Keratinocyte (primary cell): ENCODE measurements at regions not wholly inside any gene's neighbourhood (a gene's known extent, or its start where the extent isn't known, plus 50 kb on each side); places are given as distances from the start of the nearest gene placed in this dataset.

Experiments
- EZH2 ChIP-seq: IDR thresholded peaks from one replicate; pipeline ENCODE4 v1.6.1; 2012; ENCODE audit warnings: inconsistent platforms, mild to moderate bottlenecking, low read length, moderate library complexity
- TF ChIP-seq, protein P1 (sequence below), 3 experiments: IDR thresholded peaks in 1 of 3; conservative IDR thresholded peaks in 1 of 3; optimal IDR thresholded peaks in 1 of 3; 2 replicates in 2 of 3; 3 replicates in 1 of 3; pipeline versions ENCODE3 to v1.5.1; 2011; ENCODE audit warnings: low read length in 3 of 3, mild to moderate bottlenecking in 3 of 3, moderate library complexity in 2 of 3, control low read depth in 1 of 3, inconsistent platforms in 1 of 3; ENCODE audit not compliant: insufficient read depth in 2 of 3; ENCODE audit errors: extremely low read depth in 1 of 3

DNA sequence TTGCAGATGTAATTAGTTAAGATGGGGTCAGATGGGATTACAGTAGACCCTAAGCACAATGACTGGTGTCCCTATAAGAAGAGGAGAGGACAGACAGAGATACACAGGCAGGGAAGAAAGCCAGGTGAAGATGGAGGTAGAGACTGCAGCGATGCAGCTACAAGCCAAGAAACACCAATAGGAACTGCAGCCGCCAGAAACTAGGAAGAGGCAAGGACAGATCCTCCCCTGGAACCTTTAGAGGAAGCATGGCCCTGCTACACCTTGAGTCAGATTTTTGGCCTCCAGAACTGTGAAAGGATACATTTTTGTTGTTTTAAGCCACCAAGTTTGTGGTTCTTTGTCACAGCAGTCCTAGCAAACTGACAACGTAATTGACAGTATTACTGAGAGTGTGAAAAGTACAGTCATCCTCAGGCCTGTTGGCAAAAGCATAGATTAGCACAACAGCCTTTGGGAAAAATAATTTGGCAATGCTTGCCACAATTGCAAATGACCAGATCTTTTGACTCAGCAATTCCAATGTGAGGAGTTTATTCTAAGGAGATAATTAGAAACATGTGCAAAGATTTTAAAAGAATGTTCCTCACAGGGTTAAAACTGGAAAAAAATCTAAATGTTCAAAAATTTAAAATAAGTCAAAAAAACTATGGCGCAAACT lies 82.6 kb upstream of the TJP1 start:
- TF ChIP-seq, protein P1, sequence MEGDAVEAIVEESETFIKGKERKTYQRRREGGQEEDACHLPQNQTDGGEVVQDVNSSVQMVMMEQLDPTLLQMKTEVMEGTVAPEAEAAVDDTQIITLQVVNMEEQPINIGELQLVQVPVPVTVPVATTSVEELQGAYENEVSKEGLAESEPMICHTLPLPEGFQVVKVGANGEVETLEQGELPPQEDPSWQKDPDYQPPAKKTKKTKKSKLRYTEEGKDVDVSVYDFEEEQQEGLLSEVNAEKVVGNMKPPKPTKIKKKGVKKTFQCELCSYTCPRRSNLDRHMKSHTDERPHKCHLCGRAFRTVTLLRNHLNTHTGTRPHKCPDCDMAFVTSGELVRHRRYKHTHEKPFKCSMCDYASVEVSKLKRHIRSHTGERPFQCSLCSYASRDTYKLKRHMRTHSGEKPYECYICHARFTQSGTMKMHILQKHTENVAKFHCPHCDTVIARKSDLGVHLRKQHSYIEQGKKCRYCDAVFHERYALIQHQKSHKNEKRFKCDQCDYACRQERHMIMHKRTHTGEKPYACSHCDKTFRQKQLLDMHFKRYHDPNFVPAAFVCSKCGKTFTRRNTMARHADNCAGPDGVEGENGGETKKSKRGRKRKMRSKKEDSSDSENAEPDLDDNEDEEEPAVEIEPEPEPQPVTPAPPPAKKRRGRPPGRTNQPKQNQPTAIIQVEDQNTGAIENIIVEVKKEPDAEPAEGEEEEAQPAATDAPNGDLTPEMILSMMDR (optimal IDR thresholded peaks at IDR 0.05 in 1 of 3, IDR thresholded peaks at IDR 0.05 in 1 of 3, conservative IDR thresholded peaks at IDR 0.05 in 1 of 3; ENCODE audit: extremely low read depth in 1 of 3, insufficient read depth in 2 of 3, low read length in 3 of 3), result no peak
- TF ChIP-seq EZH2, result no peak
